ENCODE measurements at regions not wholly inside any gene's neighbourhood (a gene's known extent, or its start where the extent isn't known, plus 50 kb on each side); places are given as distances from the start of the nearest gene placed in this dataset.

DNA sequence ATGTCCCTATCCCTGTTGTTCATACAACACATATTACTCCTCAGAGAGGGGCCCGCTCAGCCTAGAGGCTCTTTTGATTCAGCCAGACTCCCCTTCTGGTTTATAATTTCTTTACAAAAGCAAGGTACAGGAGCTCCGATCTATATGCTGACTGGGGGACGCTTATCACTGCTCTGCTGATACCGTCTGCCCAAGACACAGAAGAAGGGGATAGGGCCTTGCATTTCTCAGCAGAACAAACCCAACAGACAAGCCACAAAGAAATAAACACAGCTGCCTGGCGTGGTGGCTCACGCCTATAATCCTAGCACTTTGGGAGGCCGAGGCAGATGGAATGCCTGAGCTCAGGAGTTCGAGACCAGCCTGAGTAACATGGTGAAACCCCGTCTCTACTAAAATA, 109.9 kb upstream of the AKIP1 start:
- Histone ChIP-seq H3K79me2 (ENCODE audit: insufficient read depth, low read length) (no peaks in the 10 kb centered on the region), H3K4me2 (ENCODE audit: low read depth, low read length, poor library complexity, severe bottlenecking) (no peak overlapping the region), H3K9me2 (replicated peaks; ENCODE audit: low read depth, low read length) (no peaks in the 10 kb centered on the region), H3K27me3 (ENCODE audit: insufficient read depth, low read length, poor library complexity, severe bottlenecking) (no peaks in the 10 kb centered on the region), H2AFZ (ENCODE audit: low read length) (no peak overlapping the region), H3K4me3 (ENCODE audit: low read length, poor library complexity, severe bottlenecking) (no peak overlapping the region), H3K4me1 (ENCODE audit: insufficient read depth, low read length, poor library complexity, severe bottlenecking) (no peaks in the 10 kb centered on the region), H3K9me3 (ENCODE audit: insufficient read depth, low read depth, low read length) (no peaks in the 10 kb centered on the region), H3K9ac (ENCODE audit: low read depth, low read length, poor library complexity, severe bottlenecking) (no peak overlapping the region), H3K36me3 (ENCODE audit: insufficient read depth, low read length) (no peaks in the 10 kb centered on the region), H4K20me1 (ENCODE audit: insufficient read depth, low read length, poor library complexity, severe bottlenecking) (no peaks in the 10 kb centered on the region), H3F3A (ENCODE audit: low read depth) (no peaks in the 10 kb centered on the region)
- TF ChIP-seq, protein P1, sequence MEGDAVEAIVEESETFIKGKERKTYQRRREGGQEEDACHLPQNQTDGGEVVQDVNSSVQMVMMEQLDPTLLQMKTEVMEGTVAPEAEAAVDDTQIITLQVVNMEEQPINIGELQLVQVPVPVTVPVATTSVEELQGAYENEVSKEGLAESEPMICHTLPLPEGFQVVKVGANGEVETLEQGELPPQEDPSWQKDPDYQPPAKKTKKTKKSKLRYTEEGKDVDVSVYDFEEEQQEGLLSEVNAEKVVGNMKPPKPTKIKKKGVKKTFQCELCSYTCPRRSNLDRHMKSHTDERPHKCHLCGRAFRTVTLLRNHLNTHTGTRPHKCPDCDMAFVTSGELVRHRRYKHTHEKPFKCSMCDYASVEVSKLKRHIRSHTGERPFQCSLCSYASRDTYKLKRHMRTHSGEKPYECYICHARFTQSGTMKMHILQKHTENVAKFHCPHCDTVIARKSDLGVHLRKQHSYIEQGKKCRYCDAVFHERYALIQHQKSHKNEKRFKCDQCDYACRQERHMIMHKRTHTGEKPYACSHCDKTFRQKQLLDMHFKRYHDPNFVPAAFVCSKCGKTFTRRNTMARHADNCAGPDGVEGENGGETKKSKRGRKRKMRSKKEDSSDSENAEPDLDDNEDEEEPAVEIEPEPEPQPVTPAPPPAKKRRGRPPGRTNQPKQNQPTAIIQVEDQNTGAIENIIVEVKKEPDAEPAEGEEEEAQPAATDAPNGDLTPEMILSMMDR (conservative IDR thresholded peaks at IDR 0.05; ENCODE audit: low read length): no peak
- no peak for TF ChIP-seq EZH2phosphoT487 (IDR thresholded peaks at IDR 0.05; ENCODE audit: borderline replicate concordance)

DNA sequence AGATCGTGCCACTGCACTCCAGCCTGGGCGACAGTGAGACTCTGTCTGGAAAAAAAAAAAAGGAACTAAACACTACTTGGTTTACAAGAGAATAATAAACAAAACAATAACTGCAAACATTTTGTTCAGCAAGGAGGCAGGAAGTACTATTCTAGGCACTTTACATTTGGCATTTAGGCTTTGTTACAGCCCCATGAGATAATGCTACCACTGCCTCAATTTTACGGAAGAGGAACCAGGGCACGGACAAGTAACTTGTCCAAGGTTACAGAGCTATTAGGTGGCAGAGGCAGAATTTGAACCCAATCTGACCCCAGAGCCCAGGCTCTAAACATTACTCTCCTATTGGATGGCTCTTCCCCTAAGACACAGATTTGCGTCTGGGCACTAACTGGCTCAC, 108.7 kb upstream of the AKIP1 start:
- H3K27me3 ChIP-seq (ENCODE audit: insufficient read depth, low read length, poor library complexity, severe bottlenecking): no peaks in the 10 kb centered on the region
- no peaks in the 10 kb centered on the region for H3F3A ChIP-seq (ENCODE audit: low read depth)
- no peaks in the 10 kb centered on the region for H3K79me2 ChIP-seq (ENCODE audit: insufficient read depth, low read length)
- TF ChIP-seq EZH2phosphoT487 (IDR thresholded peaks at IDR 0.05; ENCODE audit: borderline replicate concordance): no peak
- TF ChIP-seq, protein P1 (conservative IDR thresholded peaks at IDR 0.05; ENCODE audit: low read length): no peak
- H3K4me2 ChIP-seq (ENCODE audit: low read depth, low read length, poor library complexity, severe bottlenecking): no peak overlapping the region
- H3K9me3 ChIP-seq (ENCODE audit: insufficient read depth, low read depth, low read length): no peaks in the 10 kb centered on the region
- H3K9me2 ChIP-seq (replicated peaks; ENCODE audit: low read depth, low read length): no peaks in the 10 kb centered on the region
- no peaks in the 10 kb centered on the region for H3K36me3 ChIP-seq (ENCODE audit: insufficient read depth, low read length)
- H2AFZ ChIP-seq (ENCODE audit: low read length): no peak overlapping the region; the same call in 1 of the 2 replicates
- H3K4me1 ChIP-seq (ENCODE audit: insufficient read depth, low read length, poor library complexity, severe bottlenecking): peaks cover 5% of the 10 kb centered on the region
- H4K20me1 ChIP-seq (ENCODE audit: insufficient read depth, low read length, poor library complexity, severe bottlenecking): no peaks in the 10 kb centered on the region
- no peak overlapping the region for H3K9ac ChIP-seq (ENCODE audit: low read depth, low read length, poor library complexity, severe bottlenecking)
- H3K4me3 ChIP-seq (ENCODE audit: low read length, poor library complexity, severe bottlenecking): no peak overlapping the region

DNA sequence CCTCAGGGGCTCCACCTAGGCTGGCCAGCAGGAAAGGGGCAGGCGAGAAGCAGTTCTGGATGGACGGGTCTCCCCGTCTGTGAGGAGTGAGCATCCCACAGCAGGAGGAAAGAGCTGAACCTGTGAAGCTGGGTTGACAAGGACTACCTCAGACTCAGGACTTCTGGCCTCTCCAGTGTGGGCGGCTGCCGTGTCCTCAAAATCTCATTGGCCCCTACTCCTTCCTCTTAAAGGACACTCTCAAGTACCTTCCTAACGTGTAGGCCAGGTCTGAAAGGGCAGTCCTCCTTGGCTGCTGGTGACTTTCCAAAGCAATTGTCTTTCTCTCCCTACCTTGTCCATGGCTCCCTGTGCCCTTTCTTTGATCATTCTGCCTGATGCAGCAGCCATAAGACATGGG, 107.0 kb upstream of the AKIP1 start:
- H3K36me3 ChIP-seq (ENCODE audit: insufficient read depth, low read length): no peaks in the 10 kb centered on the region
- no peaks in the 10 kb centered on the region for H3F3A ChIP-seq (ENCODE audit: low read depth)
- H3K27me3 ChIP-seq (ENCODE audit: insufficient read depth, low read length, poor library complexity, severe bottlenecking): no peaks in the 10 kb centered on the region
- TF ChIP-seq, protein P1 (conservative IDR thresholded peaks at IDR 0.05; ENCODE audit: low read length): no peak
- no peak for TF ChIP-seq EZH2phosphoT487 (IDR thresholded peaks at IDR 0.05; ENCODE audit: borderline replicate concordance)
- H3K4me2 ChIP-seq (ENCODE audit: low read depth, low read length, poor library complexity, severe bottlenecking): no peak overlapping the region
- H2AFZ ChIP-seq (ENCODE audit: low read length): peak overlapping the region; percentile 29
- H3K9me3 ChIP-seq (ENCODE audit: insufficient read depth, low read depth, low read length): no peaks in the 10 kb centered on the region
- H3K9me2 ChIP-seq (replicated peaks; ENCODE audit: low read depth, low read length): no peaks in the 10 kb centered on the region
- H3K9ac ChIP-seq (ENCODE audit: low read depth, low read length, poor library complexity, severe bottlenecking): no peak overlapping the region
- no peaks in the 10 kb centered on the region for H4K20me1 ChIP-seq (ENCODE audit: insufficient read depth, low read length, poor library complexity, severe bottlenecking)
- H3K79me2 ChIP-seq (ENCODE audit: insufficient read depth, low read length): no peaks in the 10 kb centered on the region
- H3K4me1 ChIP-seq (ENCODE audit: insufficient read depth, low read length, poor library complexity, severe bottlenecking): peaks cover 9% of the 10 kb centered on the region
- no peak overlapping the region for H3K4me3 ChIP-seq (ENCODE audit: low read length, poor library complexity, severe bottlenecking)
